ENCODE measurements at regions not wholly inside any gene's neighbourhood (a gene's known extent, or its start where the extent isn't known, plus 50 kb on each side); places are given as distances from the start of the nearest gene placed in this dataset.
"Not testable (repeated sequence)": the region's sequence is repeated elsewhere in the genome, so short reads cannot be mapped to it uniquely, and the experiment has no call there.

DNA sequence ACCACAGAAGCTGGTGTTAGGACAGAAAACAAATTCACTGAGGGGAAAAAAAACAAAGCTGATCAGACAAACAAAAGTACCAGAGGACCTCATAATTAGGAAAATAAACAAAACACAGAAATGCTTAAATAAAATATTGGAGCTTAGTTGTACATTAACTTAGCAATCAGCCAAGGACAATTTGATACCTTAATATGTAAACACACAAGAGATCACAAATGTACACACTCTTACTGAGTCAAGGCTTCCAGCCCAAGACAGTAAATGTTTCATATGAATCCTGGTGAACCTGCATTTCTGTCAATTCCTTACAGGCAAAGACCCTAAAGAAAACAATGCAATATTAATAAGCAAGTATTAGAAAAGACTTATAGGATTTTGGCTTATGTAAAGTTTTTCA lies 62.0 kb upstream of the SPTLC3 start:
- no peaks in the 10 kb centered on the region for H3K36me3 ChIP-seq (replicated peaks in 1 of 2; ENCODE audit: insufficient read depth in 1 of 2, low read depth in 2 of 2)
- H3K9me3 ChIP-seq, result no peaks in the 10 kb centered on the region
- H3K27ac ChIP-seq, result no peak overlapping the region
- H3K4me3 ChIP-seq, result no peak overlapping the region
- H3K27me3 ChIP-seq, result no peaks in the 10 kb centered on the region
- intact Hi-C loops (cut with DNase I), result no loop called here
- H3K4me1 ChIP-seq, result peaks cover 8% of the 10 kb centered on the region
- TF ChIP-seq, protein P1, sequence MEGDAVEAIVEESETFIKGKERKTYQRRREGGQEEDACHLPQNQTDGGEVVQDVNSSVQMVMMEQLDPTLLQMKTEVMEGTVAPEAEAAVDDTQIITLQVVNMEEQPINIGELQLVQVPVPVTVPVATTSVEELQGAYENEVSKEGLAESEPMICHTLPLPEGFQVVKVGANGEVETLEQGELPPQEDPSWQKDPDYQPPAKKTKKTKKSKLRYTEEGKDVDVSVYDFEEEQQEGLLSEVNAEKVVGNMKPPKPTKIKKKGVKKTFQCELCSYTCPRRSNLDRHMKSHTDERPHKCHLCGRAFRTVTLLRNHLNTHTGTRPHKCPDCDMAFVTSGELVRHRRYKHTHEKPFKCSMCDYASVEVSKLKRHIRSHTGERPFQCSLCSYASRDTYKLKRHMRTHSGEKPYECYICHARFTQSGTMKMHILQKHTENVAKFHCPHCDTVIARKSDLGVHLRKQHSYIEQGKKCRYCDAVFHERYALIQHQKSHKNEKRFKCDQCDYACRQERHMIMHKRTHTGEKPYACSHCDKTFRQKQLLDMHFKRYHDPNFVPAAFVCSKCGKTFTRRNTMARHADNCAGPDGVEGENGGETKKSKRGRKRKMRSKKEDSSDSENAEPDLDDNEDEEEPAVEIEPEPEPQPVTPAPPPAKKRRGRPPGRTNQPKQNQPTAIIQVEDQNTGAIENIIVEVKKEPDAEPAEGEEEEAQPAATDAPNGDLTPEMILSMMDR (IDR thresholded peaks at IDR 0.05), result no peak
- no peak for TF ChIP-seq POLR2A (IDR thresholded peaks at IDR 0.05)
- ATAC-seq, result no peak
- DNase-seq, result no peak

GRCh38 chr20:12947691-12948090 lies 61.1 kb upstream of the SPTLC3 start:
- 91 to 93% methylated on average over 3 of the region's 3 CpGs for WGBS, 2 donors
- no peak for ATAC-seq
- Histone ChIP-seq H3K4me1 (peaks cover 8% of the 10 kb centered on the region), H3K27ac (no peak overlapping the region), H3K4me3 (no peak overlapping the region), H3K9me3 (no peaks in the 10 kb centered on the region), H3K36me3 (replicated peaks in 1 of 2; ENCODE audit: insufficient read depth in 1 of 2, low read depth in 2 of 2) (no peaks in the 10 kb centered on the region), H3K27me3 (no peaks in the 10 kb centered on the region)
- intact Hi-C loops (cut with DNase I), result no loop called here
- no peak for DNase-seq
- TF ChIP-seq, protein P1 (IDR thresholded peaks at IDR 0.05), result no peak
- no peak for TF ChIP-seq POLR2A (IDR thresholded peaks at IDR 0.05)

DNA sequence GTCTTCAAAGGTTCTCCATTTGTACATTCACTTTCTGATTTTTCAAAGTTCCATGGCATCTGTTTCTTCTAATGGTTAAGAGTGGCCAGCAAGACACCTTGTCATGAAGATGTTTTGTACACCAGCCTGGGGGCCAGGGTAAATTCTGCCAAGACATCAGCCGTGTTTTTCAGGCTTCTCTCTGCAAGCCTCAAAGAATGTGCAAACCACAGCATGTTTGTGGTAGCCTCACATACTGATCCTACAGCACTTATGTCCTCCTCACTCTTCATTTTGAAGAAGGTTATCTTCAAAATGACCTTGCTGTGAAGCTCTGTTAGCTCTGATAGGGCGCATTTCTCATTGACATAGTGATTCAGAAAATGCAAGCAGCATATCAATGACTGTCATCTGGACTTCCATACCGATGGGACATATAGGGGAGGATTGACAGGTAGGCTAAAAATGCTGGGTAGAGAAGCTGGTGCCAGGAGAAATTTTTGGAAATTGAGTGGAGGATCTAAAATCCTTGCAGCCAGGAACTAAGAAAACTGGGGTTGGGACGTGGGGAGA lies 59.3 kb upstream of the SPTLC3 start:
- Histone ChIP-seq H3K9me3 (no peaks in the 10 kb centered on the region), H3K27me3 (no peaks in the 10 kb centered on the region), H3K4me1 (peaks cover 8% of the 10 kb centered on the region), H3K36me3 (replicated peaks in 1 of 2; ENCODE audit: insufficient read depth in 1 of 2, low read depth in 2 of 2) (no peaks in the 10 kb centered on the region), H3K4me3 (no peak overlapping the region), H3K27ac (no peak overlapping the region)
- intact Hi-C loops (cut with DNase I), result no loop called here
- no peak for DNase-seq
- ATAC-seq, result no peak
- WGBS, 2 donors, result 64 to 83% methylated on average over 4 of the region's 4 CpGs
- TF ChIP-seq, protein P1 (IDR thresholded peaks at IDR 0.05), result no peak
- TF ChIP-seq POLR2A (IDR thresholded peaks at IDR 0.05), result no peak

- H3K9me3 ChIP-seq; intact Hi-C loops (cut with DNase I); H3K4me1 ChIP-seq; DNase-seq; H3K4me3 ChIP-seq; H3K27me3 ChIP-seq; H3K27ac ChIP-seq; ATAC-seq; H3K36me3 ChIP-seq (replicated peaks in 1 of 2; ENCODE audit: insufficient read depth in 1 of 2, low read depth in 2 of 2): not testable (repeated sequence)
Measured at GRCh38 chr20:12954254-12954653, 54.5 kb upstream of the SPTLC3 start.

DNA sequence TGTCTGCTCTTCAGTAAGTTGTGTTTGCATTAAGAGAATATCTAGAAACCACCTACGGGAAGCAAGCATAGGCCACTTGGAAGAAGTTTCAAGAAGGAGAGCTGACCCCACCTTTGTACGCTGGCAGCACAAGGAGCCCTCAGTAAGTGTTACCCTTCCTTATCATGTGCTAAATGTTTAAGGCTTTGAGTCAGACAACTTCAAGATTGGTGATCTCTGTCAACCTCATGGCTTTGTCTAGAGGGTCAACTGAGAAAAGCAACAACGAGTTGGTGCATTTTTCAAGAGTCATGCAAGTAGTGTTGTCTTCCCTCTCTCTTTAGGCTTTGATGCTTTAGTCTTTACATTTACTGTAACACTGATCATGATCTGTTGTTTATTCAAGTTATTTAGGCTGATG lies 53.2 kb upstream of the SPTLC3 start:
- H3K36me3 ChIP-seq (replicated peaks in 1 of 2; ENCODE audit: insufficient read depth in 1 of 2, low read depth in 2 of 2), result no peaks in the 10 kb centered on the region
- ATAC-seq (no peak), DNase-seq (no peak)
- H3K4me3 ChIP-seq, result no peak overlapping the region
- TF ChIP-seq, protein P1 (IDR thresholded peaks at IDR 0.05), result no peak
- intact Hi-C loops (cut with DNase I), result no loop called here
- WGBS, 2 donors, result 71% methylated on average over 3 of the region's 3 CpGs
- no peak overlapping the region for H3K27ac ChIP-seq
- no peaks in the 10 kb centered on the region for H3K4me1 ChIP-seq
- H3K27me3 ChIP-seq, result no peaks in the 10 kb centered on the region
- H3K9me3 ChIP-seq, result no peaks in the 10 kb centered on the region

Data from body of pancreas (tissue), 4 donors.